ENCODE measurements at regions not wholly inside any gene's neighbourhood (a gene's known extent, or its start where the extent isn't known, plus 50 kb on each side); places are given as distances from the start of the nearest gene placed in this dataset.

DNA sequence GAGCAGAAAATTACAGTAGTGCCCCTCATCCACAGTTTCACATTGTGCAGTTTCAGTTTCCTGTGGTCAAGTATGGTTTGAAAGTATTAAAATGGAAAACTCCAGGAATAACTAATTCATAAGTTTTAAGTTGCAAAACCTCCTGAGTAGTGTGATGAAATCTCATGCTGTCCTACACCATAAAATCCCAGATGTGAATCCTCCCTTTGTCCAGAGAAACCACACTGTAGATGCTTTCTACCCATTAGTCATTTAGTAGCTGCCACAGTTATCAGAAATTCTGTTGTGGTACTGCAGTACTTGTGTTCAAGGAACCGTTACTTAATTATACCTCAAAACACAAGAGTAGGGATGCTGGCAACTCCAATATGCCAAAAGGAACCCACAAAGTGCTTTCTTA lies 74.7 kb downstream of the PTCHD4 start:
- TF ChIP-seq CTCF (IDR thresholded peaks at IDR 0.05) (no peak), PBX3 (IDR thresholded peaks at IDR 0.05) (no peak), POLR2AphosphoS5 (IDR thresholded peaks at IDR 0.05; ENCODE audit: low read depth, low read length) (no peak), EP300 (IDR thresholded peaks at IDR 0.05; ENCODE audit: borderline replicate concordance in 1 of 2, low read depth in 1 of 2, low read length in 1 of 2) (0 out of 4 replicates have a peak, but pooled peaks of 1 of the 2 experiments have one; percentile 18), USF2 (IDR thresholded peaks at IDR 0.05; ENCODE audit: borderline replicate concordance, low read depth, low read length) (no peak), NRF1 (IDR thresholded peaks at IDR 0.05; ENCODE audit: low read depth, low read length) (no peak), EZH2phosphoT487 (IDR thresholded peaks at IDR 0.05; ENCODE audit: borderline replicate concordance, low read depth) (no peak), MEF2A (IDR thresholded peaks at IDR 0.05; ENCODE audit: borderline replicate concordance, low read depth) (no peak), JUND (IDR thresholded peaks at IDR 0.05) (no peak)
- TF ChIP-seq, protein P1, sequence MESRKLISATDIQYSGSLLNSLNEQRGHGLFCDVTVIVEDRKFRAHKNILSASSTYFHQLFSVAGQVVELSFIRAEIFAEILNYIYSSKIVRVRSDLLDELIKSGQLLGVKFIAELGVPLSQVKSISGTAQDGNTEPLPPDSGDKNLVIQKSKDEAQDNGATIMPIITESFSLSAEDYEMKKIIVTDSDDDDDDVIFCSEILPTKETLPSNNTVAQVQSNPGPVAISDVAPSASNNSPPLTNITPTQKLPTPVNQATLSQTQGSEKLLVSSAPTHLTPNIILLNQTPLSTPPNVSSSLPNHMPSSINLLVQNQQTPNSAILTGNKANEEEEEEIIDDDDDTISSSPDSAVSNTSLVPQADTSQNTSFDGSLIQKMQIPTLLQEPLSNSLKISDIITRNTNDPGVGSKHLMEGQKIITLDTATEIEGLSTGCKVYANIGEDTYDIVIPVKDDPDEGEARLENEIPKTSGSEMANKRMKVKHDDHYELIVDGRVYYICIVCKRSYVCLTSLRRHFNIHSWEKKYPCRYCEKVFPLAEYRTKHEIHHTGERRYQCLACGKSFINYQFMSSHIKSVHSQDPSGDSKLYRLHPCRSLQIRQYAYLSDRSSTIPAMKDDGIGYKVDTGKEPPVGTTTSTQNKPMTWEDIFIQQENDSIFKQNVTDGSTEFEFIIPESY (IDR thresholded peaks at IDR 0.05; ENCODE audit: borderline replicate concordance, low read depth), result no peak
- TF ChIP-seq, protein P2, sequence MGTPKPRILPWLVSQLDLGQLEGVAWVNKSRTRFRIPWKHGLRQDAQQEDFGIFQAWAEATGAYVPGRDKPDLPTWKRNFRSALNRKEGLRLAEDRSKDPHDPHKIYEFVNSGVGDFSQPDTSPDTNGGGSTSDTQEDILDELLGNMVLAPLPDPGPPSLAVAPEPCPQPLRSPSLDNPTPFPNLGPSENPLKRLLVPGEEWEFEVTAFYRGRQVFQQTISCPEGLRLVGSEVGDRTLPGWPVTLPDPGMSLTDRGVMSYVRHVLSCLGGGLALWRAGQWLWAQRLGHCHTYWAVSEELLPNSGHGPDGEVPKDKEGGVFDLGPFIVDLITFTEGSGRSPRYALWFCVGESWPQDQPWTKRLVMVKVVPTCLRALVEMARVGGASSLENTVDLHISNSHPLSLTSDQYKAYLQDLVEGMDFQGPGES (IDR thresholded peaks at IDR 0.05; ENCODE audit: low read depth, low read length), result no peak

All from SK-N-SH (cell line).